DMS53 (cell line): ENCODE measurements at regions not wholly inside any gene's neighbourhood (a gene's known extent, or its start where the extent isn't known, plus 50 kb on each side); places are given as distances from the start of the nearest gene placed in this dataset.
"Not testable (repeated sequence)": the region's sequence is repeated elsewhere in the genome, so short reads cannot be mapped to it uniquely, and the experiment has no call there.

Source experiments
- DNase-seq: peaks from one replicate; lab custom pipeline; 2025; lab: John Stamatoyannopoulos, UW

DNA sequence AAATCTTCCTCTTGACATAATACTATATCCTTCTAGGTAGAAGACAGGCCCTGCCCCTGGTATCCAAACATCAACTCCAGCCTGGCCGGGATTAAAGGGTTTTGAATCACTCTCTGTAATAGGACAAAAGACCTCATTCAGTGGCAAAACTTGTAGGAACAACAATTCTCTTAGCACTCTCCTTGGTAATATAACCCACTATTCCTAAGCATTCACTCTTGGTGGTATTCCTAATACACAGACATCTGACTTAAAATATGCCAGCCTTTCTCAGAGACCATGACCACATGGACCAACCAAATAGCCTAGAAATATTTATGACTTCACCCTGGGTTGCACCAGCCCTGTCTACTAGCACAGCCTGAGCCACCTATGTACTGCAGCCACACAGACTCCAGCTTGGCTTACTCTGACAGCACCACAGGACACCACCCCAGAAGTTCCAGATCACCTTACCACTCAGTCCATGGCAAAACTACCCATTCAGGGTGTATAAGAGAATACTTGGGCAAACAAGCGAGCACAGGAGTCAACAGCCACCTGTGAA lies 244.9 kb upstream of the NEBL start:
- no peak for DNase-seq

- DNase-seq, result peak; percentile 74
Observed at GRCh38 chr10:21138769-21139340, 241.7 kb upstream of the NEBL start.

- peak; percentile 88 for DNase-seq
Observed at GRCh38 chr10:21135023-21135931, 238.2 kb upstream of the NEBL start.

GRCh38 chr10:21134645-21135022 lies 237.5 kb upstream of the NEBL start:
- no peak for DNase-seq

- DNase-seq, result no peak
Observed at GRCh38 chr10:21130683-21131442, 233.8 kb upstream of the NEBL start.

GRCh38 chr10:21130108-21130507 lies 233.0 kb upstream of the NEBL start:
- no peak for DNase-seq

- DNase-seq, result no peak
Observed at GRCh38 chr10:21125471-21126228, 228.5 kb upstream of the NEBL start.

DNA sequence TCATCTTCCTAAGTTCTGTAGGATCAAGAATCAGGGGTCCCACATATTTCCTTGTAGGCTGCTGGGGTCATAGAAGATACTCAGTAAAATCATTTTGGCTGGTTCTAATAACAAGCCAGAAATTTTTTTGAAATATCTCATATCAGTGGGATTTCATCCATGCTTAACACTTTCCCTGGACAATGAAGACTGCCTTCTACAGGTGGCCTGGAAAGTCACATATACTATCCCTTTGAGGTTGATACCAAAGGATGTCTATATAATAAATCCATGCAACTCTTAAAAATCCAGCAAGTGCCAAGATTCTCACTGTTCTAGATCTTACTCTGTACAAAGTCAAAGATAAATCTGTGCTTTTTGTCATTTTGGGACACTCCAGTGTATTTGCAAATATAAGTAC lies 225.8 kb upstream of the NEBL start:
- DNase-seq, result no peak

GRCh38 chr10:21121822-21122221 lies 224.7 kb upstream of the NEBL start:
- not testable (repeated sequence) for DNase-seq

DNA sequence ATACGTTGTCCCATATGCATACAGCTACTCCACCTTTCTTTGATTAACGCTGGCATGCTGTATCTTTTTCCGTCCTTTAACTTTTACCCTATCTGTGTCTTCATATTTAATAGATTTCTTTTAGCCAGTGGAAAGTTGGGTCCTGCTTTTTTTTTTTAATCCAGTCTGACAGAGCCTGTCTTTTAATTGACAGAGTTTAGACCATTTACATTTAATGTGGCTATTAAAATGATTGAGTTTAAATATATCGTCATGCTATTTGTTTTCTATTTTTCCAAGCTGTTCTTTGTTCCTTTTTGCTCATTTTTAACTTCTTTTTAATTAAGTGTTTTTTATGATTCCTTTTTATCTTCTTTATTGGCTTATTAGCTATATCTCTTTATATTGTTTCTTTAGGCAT lies 217.6 kb upstream of the NEBL start:
- no peak for DNase-seq

GRCh38 chr10:21110358-21110757 lies 213.2 kb upstream of the NEBL start:
- DNase-seq, result no peak

GRCh38 chr10:21106931-21107330 lies 209.8 kb upstream of the NEBL start:
- not testable (repeated sequence) for DNase-seq

GRCh38 chr10:21105331-21105730 lies 208.2 kb upstream of the NEBL start:
- not testable (repeated sequence) for DNase-seq

GRCh38 chr10:21100871-21101514 lies 203.9 kb upstream of the NEBL start:
- DNase-seq, result no peak

DNA sequence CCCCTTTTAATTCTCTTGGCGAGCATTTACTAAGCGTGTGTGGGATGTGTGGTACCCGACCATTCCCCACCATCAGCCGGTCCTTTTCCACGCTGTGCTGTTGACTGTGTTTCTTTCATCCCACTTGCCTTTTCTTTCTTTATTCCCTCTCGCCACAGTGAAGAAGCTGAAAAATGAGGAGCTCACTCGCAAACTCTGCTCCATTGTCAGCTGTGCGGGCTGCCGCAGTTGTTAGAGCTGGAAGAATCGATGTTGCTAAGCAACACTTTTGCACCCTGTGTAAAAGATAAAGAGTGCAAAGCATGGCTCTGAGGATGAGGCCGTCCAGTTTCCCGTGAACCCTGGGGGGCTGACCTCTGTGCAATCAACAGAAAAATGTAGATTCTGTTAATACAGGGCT lies 203.1 kb upstream of the NEBL start:
- no peak for DNase-seq

- DNase-seq, result no peak
Observed at GRCh38 chr10:21099291-21100062, 202.4 kb upstream of the NEBL start.

DNA sequence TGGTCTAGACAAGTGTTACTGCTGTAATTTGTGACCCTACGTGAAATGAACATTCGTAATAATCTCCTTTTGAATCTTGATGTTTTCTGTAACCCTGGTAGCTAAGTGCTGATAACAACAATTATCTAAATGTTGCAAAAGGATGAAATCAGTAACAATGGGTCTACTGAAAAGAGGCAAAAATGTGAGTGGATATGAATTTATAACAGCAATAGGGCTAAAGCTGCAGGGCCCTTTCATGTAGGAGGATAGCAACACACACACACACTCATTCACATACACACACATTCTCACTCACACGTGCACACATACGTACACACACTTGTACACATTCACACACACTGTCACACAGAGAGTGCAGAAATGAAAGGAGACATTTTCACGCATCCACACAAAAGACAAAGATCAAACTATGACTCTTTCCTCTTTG lies 200.8 kb upstream of the NEBL start:
- no peak for DNase-seq

DNA sequence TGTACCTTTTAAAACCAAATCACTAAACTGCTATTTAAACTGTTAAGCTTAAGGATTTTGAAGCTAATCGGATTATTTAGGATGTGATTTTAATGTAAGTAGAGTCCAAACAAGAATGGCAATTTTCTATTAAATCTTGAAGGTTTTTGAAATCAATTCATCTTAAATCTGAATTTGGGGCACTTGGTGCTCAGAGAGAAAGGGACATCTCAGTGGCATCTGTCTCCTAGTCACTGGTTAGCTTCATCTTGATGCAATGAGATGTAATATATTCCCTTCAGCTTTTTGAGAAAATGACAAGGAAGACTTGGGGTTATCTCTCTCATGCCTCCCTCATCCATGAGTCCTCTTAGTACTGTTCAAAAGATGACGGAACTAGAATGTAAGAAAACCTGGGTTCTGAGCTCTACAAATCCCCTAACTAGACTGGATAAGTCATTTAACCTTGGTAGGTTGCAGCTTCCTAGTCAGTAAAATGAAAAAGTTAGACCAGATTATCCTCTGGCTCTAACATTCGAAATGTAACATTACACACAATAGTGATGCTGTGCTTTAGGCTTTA lies 198.5 kb upstream of the NEBL start:
- DNase-seq, result no peak

DNA sequence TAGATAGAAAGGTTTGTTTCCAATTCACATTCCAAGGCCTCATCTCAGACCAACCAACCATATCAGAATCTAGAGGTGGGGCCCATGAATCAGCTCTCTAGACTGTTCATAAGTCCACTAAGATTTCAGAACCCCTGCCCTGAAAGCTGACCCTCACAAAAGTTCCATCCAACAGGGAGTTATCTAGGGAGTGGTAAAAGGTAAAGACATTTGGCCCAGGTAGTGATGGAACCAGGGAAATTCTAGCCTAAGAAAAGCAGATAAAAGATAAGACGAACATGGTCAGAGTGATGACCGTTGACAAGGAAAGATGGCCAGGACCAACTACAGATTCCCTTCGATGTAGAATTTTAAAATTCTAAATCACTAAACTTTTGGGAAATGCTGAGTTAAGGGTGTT lies 198.0 kb upstream of the NEBL start:
- DNase-seq, result no peak
